ENCODE measurements at regions not wholly inside any gene's neighbourhood (a gene's known extent, or its start where the extent isn't known, plus 50 kb on each side); places are given as distances from the start of the nearest gene placed in this dataset.

- no peak for DNase-seq (ENCODE audit: low read depth)
These were observed 349.7 kb downstream of the MDFIC start for GRCh38 chr7:115271332-115272235.

- no peak for DNase-seq (ENCODE audit: low read depth)
These were observed 347.6 kb downstream of the MDFIC start for GRCh38 chr7:115269486-115269885.

DNA sequence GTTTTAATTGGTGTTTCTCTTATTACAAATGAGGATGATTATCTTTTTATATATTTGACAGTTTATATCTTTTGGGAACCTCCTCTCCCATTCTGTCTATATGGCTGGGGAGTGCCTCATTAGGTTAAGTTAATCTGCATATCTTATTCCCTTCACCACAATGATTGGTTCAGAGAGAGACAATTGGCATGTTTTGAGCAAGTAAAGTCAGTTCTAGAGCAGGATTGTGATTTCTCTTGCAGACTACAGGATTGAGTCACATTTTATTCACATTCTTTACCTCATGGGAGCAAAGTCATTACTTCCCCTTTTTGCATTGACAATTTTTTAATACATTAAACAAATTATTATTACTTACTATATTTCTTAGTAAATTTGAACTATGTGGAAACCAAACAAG is 345.6 kb downstream of the MDFIC start:
- DNase-seq (ENCODE audit: low read depth), result no peak

DNA sequence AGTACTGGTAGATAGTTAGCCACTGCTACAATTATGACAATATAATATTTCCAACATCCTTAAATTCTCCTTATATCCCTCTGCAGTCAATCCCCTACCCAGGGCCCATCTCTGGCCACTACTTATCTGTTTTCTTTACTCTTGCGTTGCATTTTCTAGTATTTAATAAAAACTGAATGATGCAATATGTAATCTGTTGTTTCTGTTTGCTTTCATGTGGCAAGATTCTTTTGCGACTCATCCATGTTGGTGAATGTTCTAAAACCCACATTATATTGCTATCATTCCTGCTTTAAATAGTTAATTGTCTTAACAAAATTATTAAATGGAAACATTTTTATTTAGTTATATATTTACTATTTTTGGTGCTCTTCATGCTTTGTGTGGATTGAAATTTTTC is 338.5 kb downstream of the MDFIC start:
- DNase-seq (ENCODE audit: low read depth), result no peak

DNA sequence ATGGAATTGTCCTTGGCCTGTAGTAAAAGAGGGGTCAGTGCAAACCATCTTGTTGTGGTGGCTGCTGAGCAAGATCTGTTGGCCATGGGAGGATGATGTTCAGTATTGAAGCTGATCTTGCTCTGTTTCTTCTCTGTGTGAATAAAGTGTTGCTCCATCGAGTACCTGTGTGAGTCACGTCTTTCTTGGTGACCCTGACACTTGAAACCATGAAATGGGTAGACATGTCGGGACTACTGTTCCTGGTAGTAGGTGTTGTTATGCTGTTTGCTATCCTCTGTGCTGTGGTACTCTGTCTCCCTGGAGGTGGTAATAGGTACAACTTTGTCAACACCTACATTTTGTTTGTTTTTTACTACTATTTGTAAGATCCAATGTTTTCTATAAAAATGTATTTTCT is 330.6 kb downstream of the MDFIC start:
- DNase-seq (ENCODE audit: low read depth), result no peak

DNA sequence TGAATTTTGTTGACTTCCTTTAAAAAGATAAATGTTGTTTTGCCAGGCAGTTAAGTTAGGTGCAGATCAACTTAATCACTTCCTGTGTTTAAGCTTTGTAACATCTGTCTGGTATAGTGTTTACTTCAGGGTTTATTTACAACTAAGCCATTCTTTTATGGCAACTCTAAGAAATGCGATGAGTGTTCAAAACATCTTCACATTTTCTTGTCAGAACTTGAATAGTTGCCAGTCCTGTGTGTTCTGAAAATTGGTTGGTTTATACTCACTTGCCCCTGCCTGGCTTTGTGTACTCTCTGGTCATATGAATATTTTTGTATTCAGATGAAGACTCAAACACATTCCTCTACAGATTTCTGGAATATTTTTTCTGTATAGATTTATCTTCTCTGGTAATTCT is 327.2 kb downstream of the MDFIC start:
- no peak for DNase-seq (ENCODE audit: low read depth)

DNA sequence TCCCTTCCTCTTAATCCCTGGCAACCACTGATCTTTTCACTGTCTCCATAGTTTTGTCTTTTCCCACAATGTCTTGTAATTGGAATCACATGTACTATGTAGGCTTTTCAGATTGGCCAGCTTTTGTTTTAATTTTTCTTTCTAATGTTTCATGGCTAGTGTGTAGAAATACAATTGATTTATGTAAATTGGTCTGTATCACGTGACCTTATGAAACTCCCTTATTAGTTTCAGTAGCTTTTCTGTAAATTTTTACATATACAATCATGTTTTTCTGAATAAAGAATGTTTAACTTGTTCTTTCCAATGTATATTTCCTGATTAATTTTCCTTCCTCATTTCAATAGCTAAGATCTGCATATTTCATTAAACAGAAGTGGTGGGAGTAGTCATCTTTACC is 319.3 kb downstream of the MDFIC start:
- no peak for DNase-seq (ENCODE audit: low read depth)

DNA sequence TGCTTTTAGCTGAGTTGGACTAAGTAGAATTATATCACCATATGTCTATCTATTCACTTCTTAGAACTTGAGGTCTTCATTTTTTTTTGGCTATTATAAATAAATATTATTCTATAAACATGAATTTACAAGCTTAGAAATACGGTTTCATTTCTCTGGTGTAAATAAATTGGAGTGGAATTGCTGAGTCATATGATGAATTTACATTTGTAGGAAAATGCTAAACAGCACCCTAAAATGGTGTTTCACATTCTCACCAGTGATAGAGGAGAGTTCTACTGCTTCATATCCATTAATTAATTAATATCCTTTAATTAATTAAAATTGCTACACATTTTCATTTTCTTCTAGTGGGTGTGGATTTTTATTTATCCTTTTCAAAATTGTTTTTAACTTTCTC is 318.3 kb downstream of the MDFIC start:
- DNase-seq (ENCODE audit: low read depth), result no peak

DNA sequence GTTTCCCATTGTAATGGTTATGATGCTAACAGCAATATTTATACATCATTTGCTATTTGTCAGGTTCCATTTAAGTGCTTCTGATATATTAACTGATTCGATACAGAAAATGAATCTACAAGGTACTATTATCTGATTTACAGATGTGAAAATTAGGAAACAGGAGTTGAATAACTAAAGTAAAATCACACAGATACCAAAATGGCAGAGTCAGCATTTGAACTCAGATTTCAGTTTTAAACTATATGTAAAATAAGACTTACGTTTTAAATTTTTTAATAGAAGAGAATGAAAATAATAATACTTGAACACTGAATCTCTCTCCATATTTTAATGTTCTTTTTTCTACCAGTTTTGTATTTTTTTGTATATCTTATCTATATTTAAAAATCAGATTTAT is 313.2 kb downstream of the MDFIC start:
- no peak for DNase-seq (ENCODE audit: low read depth)

- DNase-seq (ENCODE audit: low read depth), result no peak
These were observed 311.9 kb downstream of the MDFIC start for GRCh38 chr7:115233809-115234208.

GRCh38 chr7:115232041-115232440 is 310.1 kb downstream of the MDFIC start:
- no peak for DNase-seq (ENCODE audit: low read depth)

DNA sequence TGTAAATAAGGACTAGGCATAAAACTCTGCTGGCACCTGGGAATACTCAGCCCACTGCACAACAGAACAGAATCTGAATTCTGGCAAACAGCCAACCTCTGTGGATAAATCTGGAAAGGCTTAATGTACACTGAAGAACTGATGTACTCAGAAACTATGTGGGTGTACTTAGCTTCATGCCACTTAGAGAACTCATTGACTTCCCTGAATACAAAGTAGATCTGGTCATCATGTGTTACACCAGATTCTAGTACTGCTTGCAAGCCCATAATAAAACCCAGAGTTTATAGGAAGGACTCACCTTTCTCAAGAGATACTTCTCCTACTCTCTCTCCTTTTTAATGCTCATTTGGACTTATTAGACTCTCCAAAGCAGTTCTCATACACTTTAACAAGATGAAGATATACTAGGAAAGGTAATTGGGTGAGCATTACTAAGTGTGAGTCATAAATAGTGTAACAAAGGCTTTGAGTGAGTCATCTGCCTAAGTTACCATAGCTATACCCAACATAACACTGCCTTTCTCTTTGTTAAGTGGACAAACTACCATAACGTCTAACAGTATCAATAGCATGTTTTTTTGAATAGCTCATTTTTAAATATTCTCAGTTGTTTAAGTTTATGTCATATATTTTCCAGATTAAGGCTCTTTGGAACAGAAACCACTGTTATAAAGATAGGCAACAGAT is 309.1 kb downstream of the MDFIC start:
- DNase-seq (ENCODE audit: low read depth), result no peak

DNA sequence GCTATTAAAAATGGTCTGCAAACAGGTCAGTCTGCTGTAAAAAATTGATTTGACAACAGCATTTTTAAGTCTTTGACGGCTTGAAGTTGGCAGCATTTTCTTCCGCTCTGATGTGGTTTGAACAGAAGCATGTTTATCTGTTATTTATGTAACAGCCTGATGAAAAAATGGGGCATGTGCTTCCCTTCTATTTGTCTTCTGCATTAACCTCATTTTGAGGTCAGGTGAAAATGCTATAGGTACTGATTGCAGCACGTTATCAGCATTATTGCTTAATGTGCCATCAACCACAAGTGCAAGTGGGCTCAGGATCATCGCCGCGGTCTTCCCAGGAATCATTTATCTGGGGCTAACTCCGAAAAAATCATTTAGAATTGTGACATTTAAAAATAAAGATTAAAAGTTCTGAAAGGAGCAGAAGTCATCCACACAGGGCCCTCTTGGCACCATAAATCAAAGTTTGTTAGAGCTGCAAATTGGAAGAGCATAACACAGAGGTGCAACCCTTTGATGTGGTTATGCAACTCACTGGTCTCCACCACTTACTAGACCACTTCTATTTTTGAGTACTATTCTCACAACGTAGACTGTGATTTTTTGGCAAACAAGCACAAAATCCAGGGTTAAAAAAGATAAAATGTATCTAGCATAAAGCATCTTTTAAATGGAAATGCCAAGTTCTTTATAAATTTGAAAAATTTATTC is 307.7 kb downstream of the MDFIC start:
- peak; percentile 3 for DNase-seq (ENCODE audit: low read depth)

- DNase-seq (ENCODE audit: low read depth), result no peak
These were observed 305.8 kb downstream of the MDFIC start for GRCh38 chr7:115227473-115228235.

- DNase-seq (ENCODE audit: low read depth), result no peak
These were observed 304.5 kb downstream of the MDFIC start for GRCh38 chr7:115226410-115226809.

- no peak for DNase-seq (ENCODE audit: low read depth)
These were observed 303.0 kb downstream of the MDFIC start for GRCh38 chr7:115224922-115225321.

- DNase-seq (ENCODE audit: low read depth), result no peak
These were observed 302.1 kb downstream of the MDFIC start for GRCh38 chr7:115223959-115224358.

DNA sequence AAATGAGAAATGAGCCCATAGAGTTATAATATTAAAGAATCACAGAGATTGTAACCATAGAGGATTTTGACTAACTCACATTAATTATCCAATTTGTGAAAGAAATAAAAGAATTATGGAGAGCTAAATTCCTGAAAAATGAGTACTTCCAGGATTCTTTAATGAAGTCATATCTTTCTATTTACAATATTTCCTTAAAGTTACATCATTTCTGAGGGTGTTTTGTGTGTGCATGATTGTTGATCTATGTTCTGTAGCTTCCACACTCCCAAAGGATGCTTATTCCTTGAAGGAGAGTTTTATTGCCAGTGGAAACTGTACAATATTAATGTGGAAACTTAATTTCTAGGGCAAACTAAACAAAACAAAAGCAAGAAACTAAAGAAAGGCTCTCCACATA is 299.6 kb downstream of the MDFIC start:
- DNase-seq (ENCODE audit: low read depth), result no peak

DNA sequence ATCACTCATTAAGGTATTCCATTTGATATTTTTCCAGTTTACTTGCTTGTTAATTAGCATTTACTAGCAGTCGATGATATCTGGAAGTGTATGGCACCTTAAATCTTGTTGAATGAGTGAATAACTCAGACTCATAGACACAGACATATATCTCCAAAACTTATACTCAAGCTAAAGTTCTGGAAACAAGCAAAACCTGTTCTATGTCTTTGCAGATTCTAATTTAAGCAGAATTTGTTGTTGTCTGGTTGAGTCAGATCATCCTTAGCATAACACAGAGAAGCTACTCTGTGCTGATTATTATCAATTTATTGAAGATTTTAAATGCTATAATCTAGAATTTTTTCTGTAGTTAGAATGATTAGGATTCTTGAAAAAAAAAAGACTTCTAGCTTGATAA is 296.2 kb downstream of the MDFIC start:
- DNase-seq (ENCODE audit: low read depth), result no peak

- DNase-seq (ENCODE audit: low read depth), result no peak
These were observed 295.5 kb downstream of the MDFIC start for GRCh38 chr7:115217373-115217772.

DNA sequence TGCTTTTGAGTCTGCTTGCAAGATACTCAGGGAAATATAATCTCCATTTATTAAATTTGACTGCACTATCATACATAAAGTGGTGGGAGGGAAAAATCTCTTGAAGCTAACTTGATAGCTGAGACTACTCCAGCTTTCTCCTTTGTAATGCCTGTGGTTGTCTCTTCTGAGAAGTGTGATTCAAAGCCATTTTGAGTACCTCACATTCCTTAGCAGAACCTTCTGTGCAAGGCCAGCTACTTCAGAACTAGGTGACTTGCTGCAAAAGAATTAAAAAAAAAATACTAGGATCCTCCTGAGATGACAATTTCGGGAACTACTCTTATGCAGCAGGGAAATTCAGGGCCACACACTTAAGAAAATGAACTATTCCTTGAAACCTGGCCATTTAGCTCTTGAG is 294.8 kb downstream of the MDFIC start:
- DNase-seq (ENCODE audit: low read depth), result no peak

DNA sequence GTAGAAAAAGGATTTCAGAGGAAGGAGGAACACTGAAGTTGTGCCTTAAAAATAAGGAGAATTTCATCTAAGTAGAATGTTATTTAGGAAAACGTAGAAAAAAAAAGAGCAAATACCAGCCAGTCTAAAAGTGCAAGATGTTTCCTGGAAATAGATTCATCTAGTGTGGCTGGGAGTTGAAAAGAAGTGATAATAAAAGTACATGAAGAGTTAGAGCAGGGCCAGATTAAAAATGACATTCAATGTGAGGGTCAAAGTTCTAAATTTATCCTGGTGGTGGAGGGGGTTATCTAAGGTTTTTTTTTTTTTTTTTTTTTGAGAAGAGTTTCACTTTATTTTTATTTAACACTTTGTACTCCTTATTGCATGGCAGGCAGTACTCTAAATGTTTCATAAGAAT is 289.3 kb downstream of the MDFIC start:
- no peak for DNase-seq (ENCODE audit: low read depth)

Measured in T follicular helper cell (primary cell).